GM03348 (cell line): ENCODE measurements at regions not wholly inside any gene's neighbourhood (a gene's known extent, or its start where the extent isn't known, plus 50 kb on each side); places are given as distances from the start of the nearest gene placed in this dataset.

Experiments
- DNase-seq: peaks from one replicate; pipeline ENCODE4 v3.0.0; 2012; ENCODE audit warnings: low spot score

- peak; percentile 22 for DNase-seq
These were observed 908.4 kb downstream of the EPHA3 start for GRCh38 chr3:90015688-90016356.

DNA sequence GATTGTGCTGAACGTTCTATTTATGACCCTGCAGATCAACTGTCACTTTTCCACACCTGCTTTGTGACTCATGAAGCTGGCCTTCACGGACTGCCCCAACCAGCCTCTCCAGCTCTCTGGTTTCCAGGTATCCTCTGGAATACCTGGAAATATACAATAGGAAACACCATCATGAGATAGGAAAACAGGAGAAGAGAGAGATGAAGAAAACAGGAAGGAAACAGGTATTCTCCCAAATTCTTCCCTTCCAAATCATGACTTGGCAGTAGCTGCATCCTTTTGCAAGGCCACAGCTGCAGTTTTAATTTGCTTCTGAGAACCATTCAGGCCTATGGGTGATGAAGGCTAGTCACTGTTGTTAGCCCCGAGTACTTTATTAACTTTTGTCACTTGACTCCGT, 909.1 kb downstream of the EPHA3 start:
- DNase-seq, result no peak

DNA sequence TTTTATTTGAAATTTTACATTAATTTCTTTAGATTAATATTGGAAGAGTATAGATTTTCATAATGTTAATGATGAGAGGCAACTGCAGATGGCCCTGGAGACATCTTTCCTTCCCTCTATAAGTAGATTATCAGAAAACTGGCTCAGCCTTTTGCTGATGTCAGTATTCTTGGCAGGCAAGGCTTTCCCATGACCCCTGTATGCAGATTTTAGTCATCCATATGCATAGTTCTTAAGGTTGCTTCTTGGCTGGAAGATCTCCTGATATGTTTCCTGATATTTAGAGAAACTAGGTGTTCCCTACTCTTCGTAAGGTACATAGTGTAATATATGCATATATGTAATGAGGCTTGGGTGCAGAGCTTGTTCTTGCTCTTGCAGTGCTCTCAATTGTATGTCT, 911.4 kb downstream of the EPHA3 start:
- no peak for DNase-seq

DNA sequence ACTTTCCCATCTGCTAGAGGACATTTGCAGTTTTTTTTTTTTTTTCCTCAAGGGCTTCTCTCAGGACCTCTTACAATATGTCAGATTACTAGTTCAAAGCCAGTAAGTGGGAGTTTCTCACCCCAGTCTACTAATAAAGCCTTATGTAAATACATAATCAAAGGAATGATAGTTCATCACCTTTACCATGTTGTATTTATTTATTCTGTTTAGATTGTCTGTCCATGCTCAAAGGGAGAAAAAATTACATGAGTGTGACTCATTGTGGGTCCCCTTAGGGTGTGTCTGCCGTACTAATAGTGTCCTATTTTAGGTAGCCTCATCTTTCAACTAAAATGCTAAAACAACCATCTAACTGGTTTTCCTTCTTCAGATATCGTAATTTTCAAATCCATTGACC, 917.6 kb downstream of the EPHA3 start:
- DNase-seq, result no peak

DNA sequence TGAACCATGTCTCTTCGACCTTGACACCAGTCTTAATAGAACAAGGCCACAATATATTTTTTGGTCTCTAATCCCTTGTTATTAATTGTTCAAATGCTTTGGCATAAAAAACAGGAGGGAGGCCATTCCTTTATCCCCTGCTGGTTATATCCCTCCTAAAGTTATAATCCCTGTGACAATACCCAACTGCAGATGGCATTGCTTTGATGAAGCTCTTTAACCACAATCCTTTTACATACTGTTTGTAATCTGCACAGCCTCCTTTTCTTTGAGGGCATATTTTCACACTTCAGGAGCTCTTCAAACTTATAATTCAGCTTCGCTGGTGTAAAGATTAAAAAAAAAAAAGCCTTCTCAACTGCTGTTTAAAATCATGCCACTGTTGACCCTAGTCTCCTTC, 919.0 kb downstream of the EPHA3 start:
- no peak for DNase-seq

DNA sequence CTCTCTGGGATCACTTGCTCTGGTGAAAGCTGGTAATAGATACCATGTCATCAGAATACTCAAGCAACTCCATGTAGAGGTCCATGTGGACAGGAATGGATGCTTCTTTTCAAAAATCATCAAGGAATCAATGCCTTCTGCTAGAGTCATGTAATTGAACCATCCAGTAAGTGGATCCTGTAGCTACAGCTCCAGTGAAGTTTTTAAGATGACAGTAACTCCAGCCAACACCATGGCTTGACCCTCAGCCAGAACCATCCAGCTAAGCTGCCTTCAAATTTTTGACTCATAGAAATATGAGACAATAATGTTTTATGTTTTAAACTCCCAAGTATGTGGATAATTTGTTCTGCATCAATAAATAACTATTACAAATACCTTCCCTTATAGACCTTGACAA, 923.7 kb downstream of the EPHA3 start:
- no peak for DNase-seq

GRCh38 chr3:90032980-90033641, 925.7 kb downstream of the EPHA3 start:
- DNase-seq, result no peak

- DNase-seq, result no peak
These were observed 926.6 kb downstream of the EPHA3 start for GRCh38 chr3:90034038-90034437.

DNA sequence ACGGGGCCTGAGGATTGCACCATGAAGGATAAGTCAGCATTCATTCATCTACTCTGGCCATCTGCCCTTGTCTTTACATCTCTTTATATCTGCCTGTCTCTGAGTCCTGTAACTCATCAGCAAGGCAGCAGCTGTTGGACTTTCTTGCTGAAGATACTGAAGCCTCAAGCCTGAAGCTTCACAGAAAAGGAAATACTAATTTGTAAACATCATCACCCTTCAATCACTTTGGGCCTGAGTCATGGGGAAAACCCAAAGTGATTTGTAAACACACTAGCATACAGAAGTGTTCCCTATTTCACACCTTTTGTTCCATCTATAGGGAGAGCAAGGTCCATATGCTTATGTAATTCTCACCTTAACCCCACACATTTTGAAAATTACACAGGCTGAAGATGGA, 928.2 kb downstream of the EPHA3 start:
- no peak for DNase-seq

- DNase-seq, result no peak
These were observed 929.6 kb downstream of the EPHA3 start for GRCh38 chr3:90036939-90037469.

GRCh38 chr3:90039994-90040393, 932.6 kb downstream of the EPHA3 start:
- no peak for DNase-seq

DNA sequence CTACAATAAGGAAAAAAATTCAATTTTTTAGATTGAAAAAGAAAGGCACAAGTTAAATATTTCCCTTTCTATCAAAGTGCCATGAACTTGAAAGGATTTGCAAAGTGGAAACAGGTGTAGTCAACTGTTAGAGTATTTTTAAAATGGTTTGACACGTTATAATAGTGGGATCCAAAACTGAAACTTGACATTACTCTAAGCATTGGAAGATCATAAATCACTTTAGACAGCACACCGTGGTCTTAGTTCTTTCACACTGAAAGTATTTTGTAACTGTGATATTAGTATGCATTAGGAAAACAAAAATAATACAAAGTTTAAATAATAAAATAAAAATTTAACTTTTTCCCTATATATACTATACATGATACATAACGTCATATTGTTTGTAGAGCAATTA, 933.1 kb downstream of the EPHA3 start:
- DNase-seq, result no peak

GRCh38 chr3:90041995-90042394, 934.6 kb downstream of the EPHA3 start:
- no peak for DNase-seq

GRCh38 chr3:90043287-90043686, 935.9 kb downstream of the EPHA3 start:
- no peak for DNase-seq

DNA sequence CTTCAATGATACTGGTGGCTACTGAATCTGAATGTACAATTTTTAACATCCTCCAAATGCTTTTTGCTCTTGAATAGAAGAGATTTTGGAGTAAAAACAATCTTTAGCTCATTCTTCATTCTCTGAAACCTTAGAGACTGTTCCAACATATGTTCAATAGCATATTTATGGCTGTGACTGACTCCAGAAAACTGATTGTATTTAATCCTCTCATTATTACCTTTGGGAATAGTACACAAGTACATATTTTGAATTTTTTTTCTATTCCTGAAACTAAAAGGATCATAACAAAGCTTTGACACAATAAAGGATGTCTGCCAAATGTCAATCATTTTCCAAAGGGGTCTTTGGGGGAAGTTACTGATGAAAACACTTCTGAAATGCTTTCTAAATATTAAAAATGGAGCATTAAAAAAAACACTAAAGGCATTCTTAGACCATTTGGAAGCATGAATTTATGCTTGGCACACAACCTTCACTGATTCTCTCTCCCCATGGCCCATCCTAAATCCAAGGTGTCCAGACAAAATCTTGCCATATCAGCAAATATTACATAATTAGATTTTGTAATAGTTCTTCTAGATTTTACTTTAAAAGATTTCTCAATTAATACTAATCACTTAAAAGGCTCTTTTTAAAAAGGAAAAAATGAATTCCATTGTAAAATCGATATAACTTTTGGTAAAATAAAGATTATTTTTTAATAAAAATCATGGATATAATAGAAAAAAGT, 936.8 kb downstream of the EPHA3 start:
- DNase-seq, result no peak

DNA sequence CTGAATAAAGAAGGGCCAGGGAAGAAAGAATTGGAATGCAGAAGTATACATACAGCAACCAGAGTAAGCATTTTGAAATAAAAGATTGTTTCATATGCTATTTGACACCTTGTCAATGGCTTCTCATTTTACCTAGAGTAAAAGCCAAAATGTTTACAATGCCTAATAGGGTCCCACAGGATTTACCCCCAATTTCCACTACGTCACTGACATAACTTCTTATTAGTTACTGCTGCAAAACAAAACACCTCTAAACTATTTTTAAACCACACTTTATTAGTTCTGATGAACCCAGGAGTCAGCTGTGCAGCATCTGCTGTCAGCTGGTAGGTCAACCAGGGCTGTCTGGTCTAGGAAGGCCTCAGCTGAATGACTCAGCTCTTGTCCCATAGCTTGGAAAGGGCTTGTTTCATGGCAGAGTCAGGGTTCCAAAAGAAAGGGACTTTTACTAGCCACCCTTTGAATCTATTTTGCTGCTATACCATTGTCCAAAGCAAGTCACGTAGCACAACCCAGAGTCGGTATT, 945.1 kb downstream of the EPHA3 start:
- no peak for DNase-seq

- no peak for DNase-seq
These were observed 946.9 kb downstream of the EPHA3 start for GRCh38 chr3:90054311-90054710.

DNA sequence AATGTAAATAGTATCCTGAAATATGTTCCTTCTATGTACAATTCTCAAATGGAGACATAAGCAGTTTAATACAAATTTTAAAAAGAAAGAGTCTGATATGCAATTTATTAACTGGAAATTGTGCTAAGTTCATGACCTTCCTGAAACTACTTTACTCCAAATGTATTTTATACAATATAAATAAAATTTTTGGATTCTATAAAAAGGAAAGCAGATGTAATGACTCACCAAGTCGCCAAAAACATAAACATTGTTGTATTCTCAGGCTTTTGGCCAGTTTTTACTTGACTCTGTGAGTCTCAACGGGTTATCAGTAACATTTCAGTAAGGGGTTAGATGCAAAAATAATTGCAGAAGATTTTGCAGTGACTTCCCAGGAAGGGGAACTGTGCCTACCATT, 948.2 kb downstream of the EPHA3 start:
- DNase-seq, result no peak

- DNase-seq, result no peak
These were observed 949.0 kb downstream of the EPHA3 start for GRCh38 chr3:90056281-90057032.

- no peak for DNase-seq
These were observed 954.6 kb downstream of the EPHA3 start for GRCh38 chr3:90062016-90062415.

DNA sequence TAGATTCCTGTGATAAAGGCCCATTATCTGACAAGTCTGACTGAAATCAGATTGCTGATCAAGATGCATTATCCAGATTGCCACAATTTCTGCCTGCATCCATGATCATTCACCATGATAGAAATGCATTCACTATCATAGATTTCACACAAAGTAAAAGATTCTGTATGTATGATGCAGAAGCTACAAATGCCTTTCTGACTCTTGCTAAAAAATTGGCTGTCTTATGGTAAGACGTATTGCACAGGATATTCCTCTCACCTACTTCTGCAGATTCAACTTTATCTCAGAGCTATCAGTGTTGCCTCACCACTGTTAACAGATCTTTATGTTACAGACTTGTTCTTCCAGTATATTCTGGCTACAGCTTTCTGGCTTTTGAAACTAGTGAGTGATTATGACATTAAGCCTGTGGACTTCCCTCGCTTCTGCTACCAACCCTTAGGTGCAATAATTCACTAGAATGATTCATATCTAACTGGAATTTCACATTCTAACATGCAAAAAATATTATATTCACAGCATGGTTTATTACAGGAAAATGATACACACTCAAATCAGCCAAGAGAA, 955.3 kb downstream of the EPHA3 start:
- DNase-seq, result no peak

- DNase-seq, result no peak
These were observed 961.4 kb downstream of the EPHA3 start for GRCh38 chr3:90068783-90069182.
